22Rv1 (cell line): ENCODE measurements at regions not wholly inside any gene's neighbourhood (a gene's known extent, or its start where the extent isn't known, plus 50 kb on each side); places are given as distances from the start of the nearest gene placed in this dataset.

Experiments
- H3K27ac ChIP-seq: fragments of 450-650 bp; 2 replicates; pipeline ENCODE4 v1.5.1; 2017
- ZFX ChIP-seq: fragments of 450-650 bp; IDR thresholded peaks from 2 replicates; pipeline ENCODE4 v1.6.1; 2017; ENCODE audit warnings: antibody characterized with exemption, borderline replicate concordance
- TF ChIP-seq, protein P1 (sequence below): fragments of 450-650 bp; IDR thresholded peaks from 2 replicates; pipeline ENCODE4 v1.5.1; 2017; ENCODE audit warnings: mild to moderate bottlenecking

DNA sequence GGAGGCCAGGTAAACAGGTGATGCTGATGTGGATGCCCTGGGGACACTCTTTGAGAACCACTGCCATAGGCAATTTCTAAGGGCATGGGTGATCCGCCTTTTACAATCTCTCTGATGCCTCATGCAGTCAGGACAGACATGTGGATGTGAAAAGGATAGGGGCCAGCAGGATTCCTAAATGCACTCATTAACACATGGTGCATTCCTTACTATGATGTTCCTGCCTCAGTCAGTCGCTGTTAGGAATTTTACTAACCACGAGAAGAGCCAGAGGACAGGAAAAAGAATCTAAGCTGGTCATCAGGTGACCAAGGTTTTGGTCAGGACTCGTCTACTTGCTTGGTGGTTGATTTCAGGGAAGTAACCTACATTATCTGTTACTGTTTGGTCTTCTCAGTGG lies 191.0 kb downstream of the ARL4C start:
- no peak overlapping the region for H3K27ac ChIP-seq

GRCh38 chr2:234304950-234305349 lies 191.9 kb downstream of the ARL4C start:
- no peak overlapping the region for H3K27ac ChIP-seq

More for the DNA sequence above, 191.0 kb downstream of the ARL4C start:
- TF ChIP-seq ZFX = no peak
- TF ChIP-seq, protein P1, sequence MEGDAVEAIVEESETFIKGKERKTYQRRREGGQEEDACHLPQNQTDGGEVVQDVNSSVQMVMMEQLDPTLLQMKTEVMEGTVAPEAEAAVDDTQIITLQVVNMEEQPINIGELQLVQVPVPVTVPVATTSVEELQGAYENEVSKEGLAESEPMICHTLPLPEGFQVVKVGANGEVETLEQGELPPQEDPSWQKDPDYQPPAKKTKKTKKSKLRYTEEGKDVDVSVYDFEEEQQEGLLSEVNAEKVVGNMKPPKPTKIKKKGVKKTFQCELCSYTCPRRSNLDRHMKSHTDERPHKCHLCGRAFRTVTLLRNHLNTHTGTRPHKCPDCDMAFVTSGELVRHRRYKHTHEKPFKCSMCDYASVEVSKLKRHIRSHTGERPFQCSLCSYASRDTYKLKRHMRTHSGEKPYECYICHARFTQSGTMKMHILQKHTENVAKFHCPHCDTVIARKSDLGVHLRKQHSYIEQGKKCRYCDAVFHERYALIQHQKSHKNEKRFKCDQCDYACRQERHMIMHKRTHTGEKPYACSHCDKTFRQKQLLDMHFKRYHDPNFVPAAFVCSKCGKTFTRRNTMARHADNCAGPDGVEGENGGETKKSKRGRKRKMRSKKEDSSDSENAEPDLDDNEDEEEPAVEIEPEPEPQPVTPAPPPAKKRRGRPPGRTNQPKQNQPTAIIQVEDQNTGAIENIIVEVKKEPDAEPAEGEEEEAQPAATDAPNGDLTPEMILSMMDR = no peak

GRCh38 chr2:234302664-234302991 lies 194.3 kb downstream of the ARL4C start:
- H3K27ac ChIP-seq = no peak overlapping the region
- TF ChIP-seq ZFX = no peak
- TF ChIP-seq, protein P1 = no peak

More at GRCh38 chr2:234304950-234305349, 191.9 kb downstream of the ARL4C start:
- TF ChIP-seq, protein P1 = no peak
- TF ChIP-seq ZFX = no peak

DNA sequence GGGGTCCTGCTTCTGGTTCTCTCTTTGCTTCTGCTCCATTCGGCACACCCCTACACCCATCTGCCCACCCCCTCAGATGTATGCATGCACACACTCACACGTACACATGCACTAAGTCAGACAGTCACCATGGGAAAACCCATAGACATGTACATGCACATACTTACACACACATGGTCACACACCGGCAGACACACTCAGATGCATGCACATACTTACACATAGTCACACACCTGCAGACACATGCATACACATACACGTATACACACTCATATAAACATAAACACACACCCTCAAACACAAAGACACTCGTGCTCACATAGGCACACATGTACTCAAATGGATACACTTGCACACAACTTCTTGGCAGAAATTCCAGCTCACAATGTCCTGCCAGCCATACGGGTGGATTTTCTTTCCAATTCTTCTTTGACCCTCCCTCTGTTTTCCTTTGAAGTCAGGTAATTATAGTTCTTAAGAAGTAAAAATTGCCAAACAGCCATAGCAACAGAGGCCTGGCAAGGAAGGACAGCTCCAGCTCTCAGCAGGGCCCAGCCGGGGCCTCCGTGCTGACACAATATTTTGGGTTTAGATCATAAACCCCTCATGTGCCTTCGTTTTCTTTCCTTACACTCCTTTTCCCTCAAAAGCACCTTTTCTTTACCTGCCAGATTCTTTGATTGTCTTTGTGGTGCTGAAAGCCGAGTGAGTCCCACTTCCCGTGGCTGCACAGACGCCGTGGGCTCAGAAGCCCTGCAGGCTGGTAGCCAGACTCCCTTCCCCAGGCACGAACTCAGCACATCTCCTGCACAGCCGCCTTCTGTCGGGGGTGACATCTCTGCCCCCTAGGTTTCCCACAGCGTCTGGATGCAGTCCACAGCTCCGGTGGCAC lies 195.7 kb downstream of the ARL4C start:
- no peak for TF ChIP-seq ZFX
- TF ChIP-seq, protein P1 = no peak
- no peak overlapping the region for H3K27ac ChIP-seq

DNA sequence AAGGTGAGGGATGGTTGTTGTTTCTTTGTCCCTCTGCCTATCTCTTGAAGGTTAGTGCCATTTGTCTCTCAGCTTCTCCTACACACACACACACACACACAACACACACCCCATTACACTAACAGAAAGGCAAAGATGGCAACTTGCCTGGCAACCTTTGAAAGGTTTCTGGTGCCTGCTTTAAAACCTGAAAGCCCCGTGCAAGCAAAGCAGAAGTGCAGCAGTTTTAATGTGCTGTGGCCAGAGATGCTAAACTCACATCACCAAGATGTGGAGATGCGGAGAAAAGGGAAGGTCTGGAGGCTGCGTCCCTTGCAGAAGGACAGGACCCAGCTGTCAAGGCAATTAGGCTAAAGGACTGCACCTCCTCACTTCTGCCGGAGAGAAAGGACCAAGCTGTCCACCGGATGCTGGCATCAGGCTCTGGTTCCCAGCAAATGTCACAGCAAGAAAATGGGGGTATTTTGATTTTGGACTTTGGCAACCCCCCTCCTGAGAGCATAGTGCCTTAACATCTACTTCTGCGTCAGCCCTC lies 196.4 kb downstream of the ARL4C start:
- TF ChIP-seq, protein P1 = no peak
- TF ChIP-seq ZFX = no peak

GRCh38 chr2:234298918-234299317 lies 198.0 kb downstream of the ARL4C start:
- TF ChIP-seq, protein P1 = no peak
- TF ChIP-seq ZFX = no peak
- no peak overlapping the region for H3K27ac ChIP-seq

More for the DNA sequence above, 196.4 kb downstream of the ARL4C start:
- no peak overlapping the region for H3K27ac ChIP-seq

GRCh38 chr2:234296991-234297390 lies 199.9 kb downstream of the ARL4C start:
- H3K27ac ChIP-seq = no peak overlapping the region
- no peak for TF ChIP-seq ZFX
- TF ChIP-seq, protein P1 = no peak
